GM23338 (cell line): ENCODE measurements at regions not wholly inside any gene's neighbourhood (a gene's known extent, or its start where the extent isn't known, plus 50 kb on each side); places are given as distances from the start of the nearest gene placed in this dataset.

ENCODE experiments used
- CREB1 ChIP-seq: fragments of 250-450 bp; sonication (Bioruptor Pico); IDR thresholded peaks from 2 replicates; pipeline ENCODE4 v1.5.0; 2020; ENCODE audit warnings: low read depth, mild to moderate bottlenecking, moderate library complexity
- CTCF ChIP-seq, 2 experiments: fragments of 200-600 bp in 1 of 2; sonication (generic) in 1 of 2; conservative IDR thresholded peaks; 2 replicates each; pipeline versions ENCODE4 v1.5.1 to v1.6.1; 2016 to 2017; ENCODE audit warnings: antibody characterized with exemption in 2 of 2, low read depth in 2 of 2, mild to moderate bottlenecking in 2 of 2, moderate library complexity in 1 of 2
- ETS1 ChIP-seq: IDR thresholded peaks from 2 replicates; pipeline ENCODE4 v1.6.1; 2016; ENCODE audit warnings: antibody characterized with exemption
- EZH2 ChIP-seq: fragments of 200-600 bp; sonication (generic); IDR thresholded peaks from one replicate; pipeline ENCODE4 v1.8.0; 2017; ENCODE audit warnings: antibody characterized with exemption, mild to moderate bottlenecking, low read depth; ENCODE audit not compliant: unreplicated experiment
- EZH2phosphoT487 ChIP-seq: fragments of 200-600 bp; sonication (generic); IDR thresholded peaks from one replicate; pipeline ENCODE4 v1.8.1; 2018; ENCODE audit warnings: antibody characterized with exemption; ENCODE audit not compliant: unreplicated experiment
- JUNB ChIP-seq: IDR thresholded peaks from one replicate; pipeline ENCODE4 v1.6.1; 2016; ENCODE audit warnings: antibody characterized with exemption; ENCODE audit not compliant: unreplicated experiment
- NANOG ChIP-seq: IDR thresholded peaks from 2 replicates; pipeline ENCODE4 v1.6.1; 2016; ENCODE audit warnings: antibody characterized with exemption, borderline replicate concordance
- POLR2AphosphoS5 ChIP-seq: IDR thresholded peaks from 2 replicates; pipeline ENCODE4 v1.6.1; 2016; ENCODE audit warnings: antibody characterized with exemption, low read depth
- REST ChIP-seq: IDR thresholded peaks from one replicate; pipeline ENCODE4 v1.6.1; 2018; ENCODE audit warnings: antibody characterized with exemption; ENCODE audit not compliant: unreplicated experiment
- ZNF114 ChIP-seq: fragments of 250-450 bp; sonication (Bioruptor Pico); IDR thresholded peaks from 2 replicates; pipeline ENCODE4 v1.5.0; 2020; ENCODE audit warnings: mild to moderate bottlenecking, moderate library complexity
- ZNF331 ChIP-seq: fragments of 250-450 bp; sonication (Bioruptor Pico); IDR thresholded peaks from 2 replicates; pipeline ENCODE4 v1.5.0; 2020; ENCODE audit warnings: low read depth, mild to moderate bottlenecking, moderate library complexity
- TF ChIP-seq, protein P1 (sequence below): fragments of 250-450 bp; sonication (Bioruptor Pico); IDR thresholded peaks from 2 replicates; pipeline ENCODE4 v1.5.0; 2020; ENCODE audit warnings: mild to moderate bottlenecking, moderate library complexity

- TF ChIP-seq EZH2 (no peak), ETS1 (no peak), CTCF (conservative IDR thresholded peaks at IDR 0.05; ENCODE audit: low read depth in 2 of 2) (no peak), POLR2AphosphoS5 (no peak), JUNB (no peak), EZH2phosphoT487 (no peak), ZNF114 (CRISPR knock-in tag) (no peak), ZNF331 (no peak), REST (no peak), CREB1 (CRISPR knock-in tag) (no peak), NANOG (no peak)
- TF ChIP-seq, protein P1, sequence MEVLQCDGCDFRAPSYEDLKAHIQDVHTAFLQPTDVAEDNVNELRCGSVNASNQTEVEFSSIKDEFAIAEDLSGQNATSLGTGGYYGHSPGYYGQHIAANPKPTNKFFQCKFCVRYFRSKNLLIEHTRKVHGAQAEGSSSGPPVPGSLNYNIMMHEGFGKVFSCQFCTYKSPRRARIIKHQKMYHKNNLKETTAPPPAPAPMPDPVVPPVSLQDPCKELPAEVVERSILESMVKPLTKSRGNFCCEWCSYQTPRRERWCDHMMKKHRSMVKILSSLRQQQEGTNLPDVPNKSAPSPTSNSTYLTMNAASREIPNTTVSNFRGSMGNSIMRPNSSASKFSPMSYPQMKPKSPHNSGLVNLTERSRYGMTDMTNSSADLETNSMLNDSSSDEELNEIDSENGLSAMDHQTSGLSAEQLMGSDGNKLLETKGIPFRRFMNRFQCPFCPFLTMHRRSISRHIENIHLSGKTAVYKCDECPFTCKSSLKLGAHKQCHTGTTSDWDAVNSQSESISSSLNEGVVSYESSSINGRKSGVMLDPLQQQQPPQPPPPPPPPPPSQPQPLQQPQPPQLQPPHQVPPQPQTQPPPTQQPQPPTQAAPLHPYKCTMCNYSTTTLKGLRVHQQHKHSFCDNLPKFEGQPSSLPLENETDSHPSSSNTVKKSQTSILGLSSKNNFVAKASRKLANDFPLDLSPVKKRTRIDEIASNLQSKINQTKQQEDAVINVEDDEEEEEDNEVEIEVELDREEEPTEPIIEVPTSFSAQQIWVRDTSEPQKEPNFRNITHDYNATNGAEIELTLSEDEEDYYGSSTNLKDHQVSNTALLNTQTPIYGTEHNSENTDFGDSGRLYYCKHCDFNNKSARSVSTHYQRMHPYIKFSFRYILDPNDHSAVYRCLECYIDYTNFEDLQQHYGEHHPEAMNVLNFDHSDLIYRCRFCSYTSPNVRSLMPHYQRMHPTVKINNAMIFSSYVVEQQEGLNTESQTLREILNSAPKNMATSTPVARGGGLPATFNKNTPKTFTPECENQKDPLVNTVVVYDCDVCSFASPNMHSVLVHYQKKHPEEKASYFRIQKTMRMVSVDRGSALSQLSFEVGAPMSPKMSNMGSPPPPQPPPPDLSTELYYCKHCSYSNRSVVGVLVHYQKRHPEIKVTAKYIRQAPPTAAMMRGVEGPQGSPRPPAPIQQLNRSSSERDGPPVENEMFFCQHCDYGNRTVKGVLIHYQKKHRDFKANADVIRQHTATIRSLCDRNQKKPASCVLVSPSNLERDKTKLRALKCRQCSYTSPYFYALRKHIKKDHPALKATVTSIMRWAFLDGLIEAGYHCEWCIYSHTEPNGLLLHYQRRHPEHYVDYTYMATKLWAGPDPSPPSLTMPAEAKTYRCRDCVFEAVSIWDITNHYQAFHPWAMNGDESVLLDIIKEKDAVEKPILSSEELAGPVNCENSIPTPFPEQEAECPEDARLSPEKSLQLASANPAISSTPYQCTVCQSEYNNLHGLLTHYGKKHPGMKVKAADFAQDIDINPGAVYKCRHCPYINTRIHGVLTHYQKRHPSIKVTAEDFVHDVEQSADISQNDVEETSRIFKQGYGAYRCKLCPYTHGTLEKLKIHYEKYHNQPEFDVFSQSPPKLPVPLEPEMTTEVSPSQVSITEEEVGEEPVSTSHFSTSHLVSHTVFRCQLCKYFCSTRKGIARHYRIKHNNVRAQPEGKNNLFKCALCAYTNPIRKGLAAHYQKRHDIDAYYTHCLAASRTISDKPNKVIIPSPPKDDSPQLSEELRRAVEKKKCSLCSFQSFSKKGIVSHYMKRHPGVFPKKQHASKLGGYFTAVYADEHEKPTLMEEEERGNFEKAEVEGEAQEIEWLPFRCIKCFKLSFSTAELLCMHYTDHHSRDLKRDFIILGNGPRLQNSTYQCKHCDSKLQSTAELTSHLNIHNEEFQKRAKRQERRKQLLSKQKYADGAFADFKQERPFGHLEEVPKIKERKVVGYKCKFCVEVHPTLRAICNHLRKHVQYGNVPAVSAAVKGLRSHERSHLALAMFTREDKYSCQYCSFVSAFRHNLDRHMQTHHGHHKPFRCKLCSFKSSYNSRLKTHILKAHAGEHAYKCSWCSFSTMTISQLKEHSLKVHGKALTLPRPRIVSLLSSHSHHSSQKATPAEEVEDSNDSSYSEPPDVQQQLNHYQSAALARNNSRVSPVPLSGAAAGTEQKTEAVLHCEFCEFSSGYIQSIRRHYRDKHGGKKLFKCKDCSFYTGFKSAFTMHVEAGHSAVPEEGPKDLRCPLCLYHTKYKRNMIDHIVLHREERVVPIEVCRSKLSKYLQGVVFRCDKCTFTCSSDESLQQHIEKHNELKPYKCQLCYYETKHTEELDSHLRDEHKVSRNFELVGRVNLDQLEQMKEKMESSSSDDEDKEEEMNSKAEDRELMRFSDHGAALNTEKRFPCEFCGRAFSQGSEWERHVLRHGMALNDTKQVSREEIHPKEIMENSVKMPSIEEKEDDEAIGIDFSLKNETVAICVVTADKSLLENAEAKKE (CRISPR knock-in tag): no peak
Observed at GRCh38 chr4:136337216-136337615, 1195.1 kb downstream of the PCDH18 start.
